ENCODE measurements at regions not wholly inside any gene's neighbourhood (a gene's known extent, or its start where the extent isn't known, plus 50 kb on each side); places are given as distances from the start of the nearest gene placed in this dataset.
A peak's percentile ranks its signal among the peaks of the same experiment; 100 is the strongest.

DNA sequence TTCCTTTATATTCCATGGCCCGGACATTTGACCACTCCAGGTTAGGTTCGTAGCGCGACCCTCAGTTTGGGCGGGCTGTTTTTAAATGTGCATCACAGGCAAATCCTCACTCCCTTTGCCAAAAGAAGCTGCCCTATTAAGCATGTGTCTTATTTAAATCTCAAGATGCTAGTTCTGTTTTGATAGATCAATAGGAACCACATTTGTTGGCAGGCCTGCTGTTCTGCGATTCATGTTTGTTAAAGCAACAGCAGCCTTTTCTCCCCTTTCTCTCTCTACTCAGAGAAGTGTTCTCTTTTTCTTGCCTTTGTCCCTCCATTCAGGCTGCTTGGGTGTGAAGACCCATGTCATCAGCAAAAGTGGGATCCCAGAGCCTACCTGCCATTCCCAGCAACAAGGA, 212.0 kb upstream of the SSTR4 start (continued):
- TF ChIP-seq, protein P1, sequence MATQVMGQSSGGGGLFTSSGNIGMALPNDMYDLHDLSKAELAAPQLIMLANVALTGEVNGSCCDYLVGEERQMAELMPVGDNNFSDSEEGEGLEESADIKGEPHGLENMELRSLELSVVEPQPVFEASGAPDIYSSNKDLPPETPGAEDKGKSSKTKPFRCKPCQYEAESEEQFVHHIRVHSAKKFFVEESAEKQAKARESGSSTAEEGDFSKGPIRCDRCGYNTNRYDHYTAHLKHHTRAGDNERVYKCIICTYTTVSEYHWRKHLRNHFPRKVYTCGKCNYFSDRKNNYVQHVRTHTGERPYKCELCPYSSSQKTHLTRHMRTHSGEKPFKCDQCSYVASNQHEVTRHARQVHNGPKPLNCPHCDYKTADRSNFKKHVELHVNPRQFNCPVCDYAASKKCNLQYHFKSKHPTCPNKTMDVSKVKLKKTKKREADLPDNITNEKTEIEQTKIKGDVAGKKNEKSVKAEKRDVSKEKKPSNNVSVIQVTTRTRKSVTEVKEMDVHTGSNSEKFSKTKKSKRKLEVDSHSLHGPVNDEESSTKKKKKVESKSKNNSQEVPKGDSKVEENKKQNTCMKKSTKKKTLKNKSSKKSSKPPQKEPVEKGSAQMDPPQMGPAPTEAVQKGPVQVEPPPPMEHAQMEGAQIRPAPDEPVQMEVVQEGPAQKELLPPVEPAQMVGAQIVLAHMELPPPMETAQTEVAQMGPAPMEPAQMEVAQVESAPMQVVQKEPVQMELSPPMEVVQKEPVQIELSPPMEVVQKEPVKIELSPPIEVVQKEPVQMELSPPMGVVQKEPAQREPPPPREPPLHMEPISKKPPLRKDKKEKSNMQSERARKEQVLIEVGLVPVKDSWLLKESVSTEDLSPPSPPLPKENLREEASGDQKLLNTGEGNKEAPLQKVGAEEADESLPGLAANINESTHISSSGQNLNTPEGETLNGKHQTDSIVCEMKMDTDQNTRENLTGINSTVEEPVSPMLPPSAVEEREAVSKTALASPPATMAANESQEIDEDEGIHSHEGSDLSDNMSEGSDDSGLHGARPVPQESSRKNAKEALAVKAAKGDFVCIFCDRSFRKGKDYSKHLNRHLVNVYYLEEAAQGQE (IDR thresholded peaks at IDR 0.05), result no peak
- TF ChIP-seq GABPA (IDR thresholded peaks at IDR 0.05 in 1 of 2, conservative IDR thresholded peaks at IDR 0.05 in 1 of 2), result no peak

DNA sequence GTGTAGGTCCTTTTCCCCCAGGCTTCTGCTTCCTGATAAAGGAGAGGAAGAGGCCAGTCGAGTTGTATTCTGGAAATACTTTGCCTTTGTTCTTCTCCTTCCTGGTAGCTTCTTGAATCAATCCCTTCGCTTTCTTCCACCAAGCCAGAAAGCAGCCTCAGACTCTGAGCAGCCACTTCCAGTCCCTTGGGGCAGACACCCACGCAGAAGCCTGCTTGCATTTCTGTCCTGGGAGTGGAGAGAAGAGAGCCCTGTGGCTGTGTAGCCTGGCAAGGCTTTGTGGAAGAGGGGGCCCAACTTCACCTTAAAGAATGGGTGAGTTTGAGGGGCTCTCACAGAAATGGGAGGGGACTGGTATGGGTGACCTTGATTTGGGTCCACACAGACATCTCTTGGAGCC, 211.0 kb upstream of the SSTR4 start:
- no peak overlapping the region for H3K9ac ChIP-seq (ENCODE audit: low read depth in 1 of 2, low read length in 2 of 2)
- H3K27ac ChIP-seq (ENCODE audit: low read depth in 1 of 2, low read length in 2 of 2), result no peak overlapping the region
- 76% methylated on average over 3 of the region's 3 CpGs for WGBS
- no peak for TF ChIP-seq FOXA2 (IDR thresholded peaks at IDR 0.05)
- no peak for TF ChIP-seq GABPA (IDR thresholded peaks at IDR 0.05 in 1 of 2, conservative IDR thresholded peaks at IDR 0.05 in 1 of 2)
- no peak for TF ChIP-seq RAD21 (IDR thresholded peaks at IDR 0.05)
- no peak for TF ChIP-seq YY1 (IDR thresholded peaks at IDR 0.05)
- TF ChIP-seq SP1 (IDR thresholded peaks at IDR 0.05), result no peak
- TF ChIP-seq, protein P1 (IDR thresholded peaks at IDR 0.05), result no peak
- no peaks in the 10 kb centered on the region for H3K9me3 ChIP-seq (ENCODE audit: control insufficient read depth in 4 of 4, low read length in 3 of 4)
- no peaks in the 10 kb centered on the region for H3K27me3 ChIP-seq (ENCODE audit: control insufficient read depth in 4 of 4, insufficient read depth in 4 of 4, low read length in 3 of 4)
- no peaks in the 10 kb centered on the region for H3K4me1 ChIP-seq (ENCODE audit: control insufficient read depth in 4 of 4, insufficient read depth in 4 of 4, low read length in 3 of 4)
- no peaks in the 10 kb centered on the region for H3K36me3 ChIP-seq (ENCODE audit: control insufficient read depth in 4 of 4, insufficient read depth in 3 of 4, low read depth in 1 of 4, low read length in 3 of 4)
- H3K4me3 ChIP-seq (ENCODE audit: low read depth in 1 of 3, low read length in 3 of 3), result no peak overlapping the region
- DNase-seq (ENCODE audit: low spot score), result no peak

DNA sequence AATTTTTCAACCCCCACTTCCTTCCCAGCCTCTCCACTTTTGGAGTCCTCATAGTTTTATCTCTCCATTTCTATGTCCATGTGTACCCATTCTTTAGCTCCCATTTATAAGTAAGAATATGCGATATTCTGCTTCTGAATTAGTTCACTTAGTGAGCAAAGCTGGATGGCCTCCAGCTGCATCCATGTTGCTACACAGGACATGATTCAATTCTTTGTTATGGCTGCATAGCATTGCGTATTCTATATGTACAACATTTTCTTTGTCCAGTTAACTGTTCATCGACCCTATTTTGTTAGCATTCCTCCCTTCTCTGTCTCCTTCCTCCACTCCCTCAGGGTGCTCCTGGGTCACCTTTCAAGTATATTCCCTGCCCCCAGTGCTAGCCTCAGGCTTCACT, 210.0 kb upstream of the SSTR4 start:
- no peak for TF ChIP-seq FOXA2 (IDR thresholded peaks at IDR 0.05)
- TF ChIP-seq, protein P2, sequence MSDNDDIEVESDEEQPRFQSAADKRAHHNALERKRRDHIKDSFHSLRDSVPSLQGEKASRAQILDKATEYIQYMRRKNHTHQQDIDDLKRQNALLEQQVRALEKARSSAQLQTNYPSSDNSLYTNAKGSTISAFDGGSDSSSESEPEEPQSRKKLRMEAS (IDR thresholded peaks at IDR 0.05), result no peak
- Histone ChIP-seq H3K4me1 (ENCODE audit: control insufficient read depth in 4 of 4, insufficient read depth in 4 of 4, low read length in 3 of 4) (no peaks in the 10 kb centered on the region), H3K27ac (ENCODE audit: low read depth in 1 of 2, low read length in 2 of 2) (no peak overlapping the region), H3K9ac (ENCODE audit: low read depth in 1 of 2, low read length in 2 of 2) (no peak overlapping the region), H3K4me3 (ENCODE audit: low read depth in 1 of 3, low read length in 3 of 3) (no peak overlapping the region), H3K9me3 (ENCODE audit: control insufficient read depth in 4 of 4, low read length in 3 of 4) (no peaks in the 10 kb centered on the region), H3K27me3 (ENCODE audit: control insufficient read depth in 4 of 4, insufficient read depth in 4 of 4, low read length in 3 of 4) (peaks cover 0 to 2% (median 0%) of the 10 kb centered on the region in 4 donors), H3K36me3 (ENCODE audit: control insufficient read depth in 4 of 4, insufficient read depth in 3 of 4, low read depth in 1 of 4, low read length in 3 of 4) (no peaks in the 10 kb centered on the region)
- 88% methylated on average over 3 of the region's 3 CpGs for WGBS
- peak; percentile 6 for DNase-seq (ENCODE audit: low spot score)

DNA sequence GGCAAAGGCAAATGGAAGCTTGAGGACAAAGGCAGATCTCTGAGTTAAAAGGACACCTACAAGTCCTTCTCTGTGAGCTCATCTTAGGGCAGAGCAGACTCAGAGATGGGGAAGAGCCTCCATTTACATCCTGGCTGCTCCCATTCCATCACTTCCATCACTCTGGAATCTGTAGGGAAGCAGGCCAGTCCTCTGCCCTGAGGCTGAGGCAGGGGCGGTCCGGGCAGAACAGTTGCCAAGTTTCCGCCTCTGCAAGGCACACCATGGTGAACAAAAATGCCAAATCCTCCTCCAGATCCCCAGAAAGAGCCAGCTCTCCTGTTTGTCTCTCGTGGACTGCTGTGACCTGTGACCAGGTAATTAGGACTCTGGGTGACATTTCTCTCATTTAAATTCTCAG, 209.6 kb upstream of the SSTR4 start:
- Histone ChIP-seq H3K9me3 (ENCODE audit: control insufficient read depth in 4 of 4, low read length in 3 of 4) (no peaks in the 10 kb centered on the region), H3K36me3 (ENCODE audit: control insufficient read depth in 4 of 4, insufficient read depth in 3 of 4, low read depth in 1 of 4, low read length in 3 of 4) (no peaks in the 10 kb centered on the region), H3K27me3 (ENCODE audit: control insufficient read depth in 4 of 4, insufficient read depth in 4 of 4, low read length in 3 of 4) (peaks cover 0 to 2% (median 0%) of the 10 kb centered on the region in 4 donors), H3K9ac (ENCODE audit: low read depth in 1 of 2, low read length in 2 of 2) (no peak overlapping the region), H3K27ac (ENCODE audit: low read depth in 1 of 2, low read length in 2 of 2) (no peak overlapping the region), H3K4me1 (ENCODE audit: control insufficient read depth in 4 of 4, insufficient read depth in 4 of 4, low read length in 3 of 4) (no peaks in the 10 kb centered on the region), H3K4me3 (ENCODE audit: low read depth in 1 of 3, low read length in 3 of 3) (no peak overlapping the region)
- DNase-seq (ENCODE audit: low spot score), result peak; percentile 12
- 78% methylated on average over 4 of the region's 4 CpGs for WGBS
- TF ChIP-seq HNF4G (IDR thresholded peaks at IDR 0.05) (no peak), TAF1 (conservative IDR thresholded peaks at IDR 0.05) (no peak), SP1 (IDR thresholded peaks at IDR 0.05) (no peak), RXRA (IDR thresholded peaks at IDR 0.05) (no peak), EGR1 (IDR thresholded peaks at IDR 0.05; ENCODE audit: low read depth in 2 of 2) (no peak), JUND (IDR thresholded peaks at IDR 0.05) (no peak), YY1 (IDR thresholded peaks at IDR 0.05) (no peak), GABPA (IDR thresholded peaks at IDR 0.05 in 1 of 2, conservative IDR thresholded peaks at IDR 0.05 in 1 of 2) (no peak), NR2F2 (IDR thresholded peaks at IDR 0.05) (no peak), FOXA2 (IDR thresholded peaks at IDR 0.05) (no peak), HNF4A (conservative IDR thresholded peaks at IDR 0.05) (no peak), RAD21 (IDR thresholded peaks at IDR 0.05) (no peak)
- TF ChIP-seq, protein P3, sequence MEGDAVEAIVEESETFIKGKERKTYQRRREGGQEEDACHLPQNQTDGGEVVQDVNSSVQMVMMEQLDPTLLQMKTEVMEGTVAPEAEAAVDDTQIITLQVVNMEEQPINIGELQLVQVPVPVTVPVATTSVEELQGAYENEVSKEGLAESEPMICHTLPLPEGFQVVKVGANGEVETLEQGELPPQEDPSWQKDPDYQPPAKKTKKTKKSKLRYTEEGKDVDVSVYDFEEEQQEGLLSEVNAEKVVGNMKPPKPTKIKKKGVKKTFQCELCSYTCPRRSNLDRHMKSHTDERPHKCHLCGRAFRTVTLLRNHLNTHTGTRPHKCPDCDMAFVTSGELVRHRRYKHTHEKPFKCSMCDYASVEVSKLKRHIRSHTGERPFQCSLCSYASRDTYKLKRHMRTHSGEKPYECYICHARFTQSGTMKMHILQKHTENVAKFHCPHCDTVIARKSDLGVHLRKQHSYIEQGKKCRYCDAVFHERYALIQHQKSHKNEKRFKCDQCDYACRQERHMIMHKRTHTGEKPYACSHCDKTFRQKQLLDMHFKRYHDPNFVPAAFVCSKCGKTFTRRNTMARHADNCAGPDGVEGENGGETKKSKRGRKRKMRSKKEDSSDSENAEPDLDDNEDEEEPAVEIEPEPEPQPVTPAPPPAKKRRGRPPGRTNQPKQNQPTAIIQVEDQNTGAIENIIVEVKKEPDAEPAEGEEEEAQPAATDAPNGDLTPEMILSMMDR (IDR thresholded peaks at IDR 0.05; ENCODE audit: low read depth, low read length, missing input control), result no peak
